ENCODE measurements at regions not wholly inside any gene's neighbourhood (a gene's known extent, or its start where the extent isn't known, plus 50 kb on each side); places are given as distances from the start of the nearest gene placed in this dataset.
A peak's percentile ranks its signal among the peaks of the same experiment; 100 is the strongest.

GRCh38 chr9:84590706-84591105, 78.8 kb upstream of the NTRK2 start:
- TF ChIP-seq POLR2A (IDR thresholded peaks at IDR 0.05; ENCODE audit: extremely low read depth, insufficient read length), result no peak
- TF ChIP-seq CTCF (IDR thresholded peaks at IDR 0.05; ENCODE audit: low read depth, low read length), result no peak
- TF ChIP-seq MAX (IDR thresholded peaks at IDR 0.05; ENCODE audit: low read depth, low read length), result no peak
- no peak for TF ChIP-seq MYC (IDR thresholded peaks at IDR 0.05; ENCODE audit: low read depth, low read length)
- H3K4me3 ChIP-seq (ENCODE audit: low read depth, low read length), result no peak overlapping the region
- no peak for DNase-seq (ENCODE audit: low read depth)

- TF ChIP-seq MAX (IDR thresholded peaks at IDR 0.05; ENCODE audit: low read depth, low read length), result no peak
- no peak for TF ChIP-seq CTCF (IDR thresholded peaks at IDR 0.05; ENCODE audit: low read depth, low read length)
- TF ChIP-seq POLR2A (IDR thresholded peaks at IDR 0.05; ENCODE audit: extremely low read depth, insufficient read length), result no peak
- TF ChIP-seq MYC (IDR thresholded peaks at IDR 0.05; ENCODE audit: low read depth, low read length), result no peak
- no peak overlapping the region for H3K4me3 ChIP-seq (ENCODE audit: low read depth, low read length)
- no peak for DNase-seq (ENCODE audit: low read depth)
Observed at GRCh38 chr9:84592918-84593317, 76.6 kb upstream of the NTRK2 start.

GRCh38 chr9:84593352-84593751, 76.2 kb upstream of the NTRK2 start:
- no peak for DNase-seq (ENCODE audit: low read depth)
- no peak overlapping the region for H3K4me3 ChIP-seq (ENCODE audit: low read depth, low read length)
- TF ChIP-seq POLR2A (IDR thresholded peaks at IDR 0.05; ENCODE audit: extremely low read depth, insufficient read length) (no peak), CTCF (IDR thresholded peaks at IDR 0.05; ENCODE audit: low read depth, low read length) (no peak), MYC (IDR thresholded peaks at IDR 0.05; ENCODE audit: low read depth, low read length) (no peak), MAX (IDR thresholded peaks at IDR 0.05; ENCODE audit: low read depth, low read length) (no peak)

GRCh38 chr9:84597131-84597530, 72.4 kb upstream of the NTRK2 start:
- TF ChIP-seq MYC (IDR thresholded peaks at IDR 0.05; ENCODE audit: low read depth, low read length) (no peak), CTCF (IDR thresholded peaks at IDR 0.05; ENCODE audit: low read depth, low read length) (no peak), POLR2A (IDR thresholded peaks at IDR 0.05; ENCODE audit: extremely low read depth, insufficient read length) (no peak), MAX (IDR thresholded peaks at IDR 0.05; ENCODE audit: low read depth, low read length) (no peak)
- DNase-seq (ENCODE audit: low read depth), result peak; percentile 51
- no peak overlapping the region for H3K4me3 ChIP-seq (ENCODE audit: low read depth, low read length)

- TF ChIP-seq CTCF (IDR thresholded peaks at IDR 0.05; ENCODE audit: low read depth, low read length) (no peak), MYC (IDR thresholded peaks at IDR 0.05; ENCODE audit: low read depth, low read length) (no peak), POLR2A (IDR thresholded peaks at IDR 0.05; ENCODE audit: extremely low read depth, insufficient read length) (no peak), MAX (IDR thresholded peaks at IDR 0.05; ENCODE audit: low read depth, low read length) (no peak)
- no peak overlapping the region for H3K4me3 ChIP-seq (ENCODE audit: low read depth, low read length)
- DNase-seq (ENCODE audit: low read depth), result no peak
Observed at GRCh38 chr9:84598921-84599636, 70.5 kb upstream of the NTRK2 start.
